GM21447 (cell line): ENCODE measurements at regions not wholly inside any gene's neighbourhood (a gene's known extent, or its start where the extent isn't known, plus 50 kb on each side); places are given as distances from the start of the nearest gene placed in this dataset.
A peak's percentile ranks its signal among the peaks of the same experiment; 100 is the strongest.

Experiments used
- ATAC-seq: cut with Tn5 transposase; IDR thresholded peaks from one replicate; pipeline ENCODE4 v1.9.1; 2021; ENCODE audit not compliant: unreplicated experiment

- ATAC-seq, result peak; percentile 66
These were observed 118.5 kb downstream of the BTC start for GRCh38 chr4:74675673-74676279.

- no peak for ATAC-seq
These were observed 111.6 kb downstream of the BTC start for GRCh38 chr4:74682567-74683359.

- no peak for ATAC-seq
These were observed 101.4 kb downstream of the BTC start for GRCh38 chr4:74692972-74693371.
